ENCODE measurements at regions not wholly inside any gene's neighbourhood (a gene's known extent, or its start where the extent isn't known, plus 50 kb on each side); places are given as distances from the start of the nearest gene placed in this dataset.

DNA sequence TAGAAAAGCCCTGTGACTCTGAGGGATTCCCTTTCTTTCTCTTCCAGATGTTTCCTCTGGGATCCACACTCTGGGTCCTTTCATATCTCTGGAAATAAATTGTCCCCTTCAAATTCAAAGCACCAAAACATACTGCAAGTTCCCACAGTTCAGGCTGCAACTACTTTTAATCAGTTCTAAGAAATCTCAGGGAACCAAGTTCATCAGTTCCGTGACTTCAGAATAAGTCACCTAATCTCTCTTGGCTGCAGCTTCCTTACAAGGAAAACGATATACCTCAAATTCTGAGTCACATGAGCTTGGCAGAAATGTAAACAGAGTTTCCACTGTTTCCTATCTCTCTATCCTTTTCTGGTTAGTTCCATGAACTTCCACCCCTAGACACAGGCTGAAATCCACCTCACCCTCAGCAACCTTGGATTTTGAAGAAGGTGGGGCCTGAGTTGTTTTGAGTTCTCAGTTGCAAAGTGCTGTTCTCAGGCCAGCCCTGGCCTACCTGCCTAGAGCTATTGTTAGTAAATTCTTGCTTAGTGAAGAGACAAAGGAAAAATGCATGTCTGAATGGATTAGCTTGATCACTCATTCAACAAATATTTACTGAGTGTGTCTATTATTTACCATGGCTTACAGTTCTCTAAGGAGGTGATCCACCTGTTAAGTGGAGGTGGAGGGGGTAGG lies 59.3 kb upstream of the IL6 start:
- WGBS: 71% methylated on average over 2 of the region's 2 CpGs
- DNase-seq (ENCODE audit: low spot score): no peak
- H3K27me3 ChIP-seq (ENCODE audit: control insufficient read depth in 4 of 4, insufficient read depth in 4 of 4, low read length in 3 of 4): peaks cover 0 to 2% (median 0%) of the 10 kb centered on the region in 4 donors
- no peak overlapping the region for H3K27ac ChIP-seq (ENCODE audit: low read depth in 1 of 2, low read length in 2 of 2)
- H3K4me3 ChIP-seq (ENCODE audit: low read depth in 1 of 3, low read length in 3 of 3): no peak overlapping the region
- H3K36me3 ChIP-seq (ENCODE audit: control insufficient read depth in 4 of 4, insufficient read depth in 3 of 4, low read depth in 1 of 4, low read length in 3 of 4): no peaks in the 10 kb centered on the region
- no peak overlapping the region for H3K9ac ChIP-seq (ENCODE audit: low read depth in 1 of 2, low read length in 2 of 2)
- no peak for TF ChIP-seq EGR1 (IDR thresholded peaks at IDR 0.05; ENCODE audit: low read depth in 2 of 2)
- TF ChIP-seq, protein P1, sequence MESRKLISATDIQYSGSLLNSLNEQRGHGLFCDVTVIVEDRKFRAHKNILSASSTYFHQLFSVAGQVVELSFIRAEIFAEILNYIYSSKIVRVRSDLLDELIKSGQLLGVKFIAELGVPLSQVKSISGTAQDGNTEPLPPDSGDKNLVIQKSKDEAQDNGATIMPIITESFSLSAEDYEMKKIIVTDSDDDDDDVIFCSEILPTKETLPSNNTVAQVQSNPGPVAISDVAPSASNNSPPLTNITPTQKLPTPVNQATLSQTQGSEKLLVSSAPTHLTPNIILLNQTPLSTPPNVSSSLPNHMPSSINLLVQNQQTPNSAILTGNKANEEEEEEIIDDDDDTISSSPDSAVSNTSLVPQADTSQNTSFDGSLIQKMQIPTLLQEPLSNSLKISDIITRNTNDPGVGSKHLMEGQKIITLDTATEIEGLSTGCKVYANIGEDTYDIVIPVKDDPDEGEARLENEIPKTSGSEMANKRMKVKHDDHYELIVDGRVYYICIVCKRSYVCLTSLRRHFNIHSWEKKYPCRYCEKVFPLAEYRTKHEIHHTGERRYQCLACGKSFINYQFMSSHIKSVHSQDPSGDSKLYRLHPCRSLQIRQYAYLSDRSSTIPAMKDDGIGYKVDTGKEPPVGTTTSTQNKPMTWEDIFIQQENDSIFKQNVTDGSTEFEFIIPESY (IDR thresholded peaks at IDR 0.05): no peak
- TF ChIP-seq, protein P2, sequence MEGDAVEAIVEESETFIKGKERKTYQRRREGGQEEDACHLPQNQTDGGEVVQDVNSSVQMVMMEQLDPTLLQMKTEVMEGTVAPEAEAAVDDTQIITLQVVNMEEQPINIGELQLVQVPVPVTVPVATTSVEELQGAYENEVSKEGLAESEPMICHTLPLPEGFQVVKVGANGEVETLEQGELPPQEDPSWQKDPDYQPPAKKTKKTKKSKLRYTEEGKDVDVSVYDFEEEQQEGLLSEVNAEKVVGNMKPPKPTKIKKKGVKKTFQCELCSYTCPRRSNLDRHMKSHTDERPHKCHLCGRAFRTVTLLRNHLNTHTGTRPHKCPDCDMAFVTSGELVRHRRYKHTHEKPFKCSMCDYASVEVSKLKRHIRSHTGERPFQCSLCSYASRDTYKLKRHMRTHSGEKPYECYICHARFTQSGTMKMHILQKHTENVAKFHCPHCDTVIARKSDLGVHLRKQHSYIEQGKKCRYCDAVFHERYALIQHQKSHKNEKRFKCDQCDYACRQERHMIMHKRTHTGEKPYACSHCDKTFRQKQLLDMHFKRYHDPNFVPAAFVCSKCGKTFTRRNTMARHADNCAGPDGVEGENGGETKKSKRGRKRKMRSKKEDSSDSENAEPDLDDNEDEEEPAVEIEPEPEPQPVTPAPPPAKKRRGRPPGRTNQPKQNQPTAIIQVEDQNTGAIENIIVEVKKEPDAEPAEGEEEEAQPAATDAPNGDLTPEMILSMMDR (IDR thresholded peaks at IDR 0.05; ENCODE audit: low read depth, low read length, missing input control): no peak
- no peak for TF ChIP-seq RAD21 (IDR thresholded peaks at IDR 0.05)
- no peak for TF ChIP-seq JUND (IDR thresholded peaks at IDR 0.05)
- no peak for TF ChIP-seq TAF1 (conservative IDR thresholded peaks at IDR 0.05)
- no peak for TF ChIP-seq SP1 (IDR thresholded peaks at IDR 0.05)
- TF ChIP-seq, protein P3, sequence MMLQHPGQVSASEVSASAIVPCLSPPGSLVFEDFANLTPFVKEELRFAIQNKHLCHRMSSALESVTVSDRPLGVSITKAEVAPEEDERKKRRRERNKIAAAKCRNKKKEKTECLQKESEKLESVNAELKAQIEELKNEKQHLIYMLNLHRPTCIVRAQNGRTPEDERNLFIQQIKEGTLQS (IDR thresholded peaks at IDR 0.05): no peak
- no peak for TF ChIP-seq NR2F2 (IDR thresholded peaks at IDR 0.05)
- no peak for TF ChIP-seq FOXA2 (IDR thresholded peaks at IDR 0.05)
- H3K9me3 ChIP-seq (ENCODE audit: control insufficient read depth in 4 of 4, low read length in 3 of 4): no peaks in the 10 kb centered on the region
- no peaks in the 10 kb centered on the region for H3K4me1 ChIP-seq (ENCODE audit: control insufficient read depth in 4 of 4, insufficient read depth in 4 of 4, low read length in 3 of 4)

DNA sequence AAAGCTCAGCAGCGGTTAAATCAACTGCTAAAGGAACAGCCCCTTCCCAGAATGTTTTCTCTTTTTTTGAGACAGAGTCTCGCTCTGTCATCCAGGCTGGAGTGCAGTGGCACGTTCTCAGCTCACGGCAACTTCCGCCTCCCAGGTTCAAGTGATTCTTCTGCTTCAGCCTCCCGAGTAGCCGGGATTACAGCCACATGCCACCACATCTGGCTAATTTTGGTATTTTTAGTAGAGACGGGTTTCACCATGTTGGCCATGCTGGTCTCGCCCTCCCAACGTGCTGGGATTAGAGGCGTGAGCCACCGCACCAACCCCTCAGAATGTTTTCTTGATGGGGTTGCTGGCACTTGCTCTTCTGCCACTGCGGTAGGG lies 59.8 kb upstream of the IL6 start:
- Histone ChIP-seq H3K4me1 (ENCODE audit: control insufficient read depth in 4 of 4, insufficient read depth in 4 of 4, low read length in 3 of 4) (no peaks in the 10 kb centered on the region), H3K27me3 (ENCODE audit: control insufficient read depth in 4 of 4, insufficient read depth in 4 of 4, low read length in 3 of 4) (peaks cover 0 to 2% (median 0%) of the 10 kb centered on the region in 4 donors), H3K9me3 (ENCODE audit: control insufficient read depth in 4 of 4, low read length in 3 of 4) (no peaks in the 10 kb centered on the region), H3K9ac (ENCODE audit: low read depth in 1 of 2, low read length in 2 of 2) (no peak overlapping the region), H3K27ac (ENCODE audit: low read depth in 1 of 2, low read length in 2 of 2) (no peak overlapping the region), H3K4me3 (ENCODE audit: low read depth in 1 of 3, low read length in 3 of 3) (no peak overlapping the region), H3K36me3 (ENCODE audit: control insufficient read depth in 4 of 4, insufficient read depth in 3 of 4, low read depth in 1 of 4, low read length in 3 of 4) (no peaks in the 10 kb centered on the region)
- WGBS: 97% methylated on average over 13 of the region's 13 CpGs
- TF ChIP-seq EGR1 (IDR thresholded peaks at IDR 0.05; ENCODE audit: low read depth in 2 of 2) (no peak), RAD21 (IDR thresholded peaks at IDR 0.05) (no peak), GABPA (IDR thresholded peaks at IDR 0.05 in 1 of 2, conservative IDR thresholded peaks at IDR 0.05 in 1 of 2) (no peak), NR2F2 (IDR thresholded peaks at IDR 0.05) (no peak), TAF1 (conservative IDR thresholded peaks at IDR 0.05) (no peak), HNF4A (conservative IDR thresholded peaks at IDR 0.05) (no peak), RXRA (IDR thresholded peaks at IDR 0.05) (no peak)
- TF ChIP-seq, protein P2 (IDR thresholded peaks at IDR 0.05; ENCODE audit: low read depth, low read length, missing input control): no peak
- TF ChIP-seq, protein P3 (IDR thresholded peaks at IDR 0.05): no peak
- TF ChIP-seq, protein P4, sequence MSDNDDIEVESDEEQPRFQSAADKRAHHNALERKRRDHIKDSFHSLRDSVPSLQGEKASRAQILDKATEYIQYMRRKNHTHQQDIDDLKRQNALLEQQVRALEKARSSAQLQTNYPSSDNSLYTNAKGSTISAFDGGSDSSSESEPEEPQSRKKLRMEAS (IDR thresholded peaks at IDR 0.05): no peak
- TF ChIP-seq, protein P5, sequence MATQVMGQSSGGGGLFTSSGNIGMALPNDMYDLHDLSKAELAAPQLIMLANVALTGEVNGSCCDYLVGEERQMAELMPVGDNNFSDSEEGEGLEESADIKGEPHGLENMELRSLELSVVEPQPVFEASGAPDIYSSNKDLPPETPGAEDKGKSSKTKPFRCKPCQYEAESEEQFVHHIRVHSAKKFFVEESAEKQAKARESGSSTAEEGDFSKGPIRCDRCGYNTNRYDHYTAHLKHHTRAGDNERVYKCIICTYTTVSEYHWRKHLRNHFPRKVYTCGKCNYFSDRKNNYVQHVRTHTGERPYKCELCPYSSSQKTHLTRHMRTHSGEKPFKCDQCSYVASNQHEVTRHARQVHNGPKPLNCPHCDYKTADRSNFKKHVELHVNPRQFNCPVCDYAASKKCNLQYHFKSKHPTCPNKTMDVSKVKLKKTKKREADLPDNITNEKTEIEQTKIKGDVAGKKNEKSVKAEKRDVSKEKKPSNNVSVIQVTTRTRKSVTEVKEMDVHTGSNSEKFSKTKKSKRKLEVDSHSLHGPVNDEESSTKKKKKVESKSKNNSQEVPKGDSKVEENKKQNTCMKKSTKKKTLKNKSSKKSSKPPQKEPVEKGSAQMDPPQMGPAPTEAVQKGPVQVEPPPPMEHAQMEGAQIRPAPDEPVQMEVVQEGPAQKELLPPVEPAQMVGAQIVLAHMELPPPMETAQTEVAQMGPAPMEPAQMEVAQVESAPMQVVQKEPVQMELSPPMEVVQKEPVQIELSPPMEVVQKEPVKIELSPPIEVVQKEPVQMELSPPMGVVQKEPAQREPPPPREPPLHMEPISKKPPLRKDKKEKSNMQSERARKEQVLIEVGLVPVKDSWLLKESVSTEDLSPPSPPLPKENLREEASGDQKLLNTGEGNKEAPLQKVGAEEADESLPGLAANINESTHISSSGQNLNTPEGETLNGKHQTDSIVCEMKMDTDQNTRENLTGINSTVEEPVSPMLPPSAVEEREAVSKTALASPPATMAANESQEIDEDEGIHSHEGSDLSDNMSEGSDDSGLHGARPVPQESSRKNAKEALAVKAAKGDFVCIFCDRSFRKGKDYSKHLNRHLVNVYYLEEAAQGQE (IDR thresholded peaks at IDR 0.05): no peak
- no peak for DNase-seq (ENCODE audit: low spot score)

All from liver (tissue), 8 donors.